ENCODE measurements at regions not wholly inside any gene's neighbourhood (a gene's known extent, or its start where the extent isn't known, plus 50 kb on each side); places are given as distances from the start of the nearest gene placed in this dataset.

- no peak for DNase-seq (ENCODE audit: low spot score)
Measured at GRCh38 chr13:74084375-74084935, 49.7 kb downstream of the KLF12 start.

- no peak for DNase-seq (ENCODE audit: low spot score)
Measured at GRCh38 chr13:74082741-74083160, 51.5 kb downstream of the KLF12 start.

GRCh38 chr13:74080762-74081161 lies 53.4 kb downstream of the KLF12 start:
- DNase-seq (ENCODE audit: low spot score): no peak

GRCh38 chr13:74077792-74078191 lies 56.4 kb downstream of the KLF12 start:
- DNase-seq (ENCODE audit: low spot score): no peak

GRCh38 chr13:74077375-74077774 lies 56.8 kb downstream of the KLF12 start:
- DNase-seq (ENCODE audit: low spot score): no peak

- no peak for DNase-seq (ENCODE audit: low spot score)
Measured at GRCh38 chr13:74074723-74075122, 59.5 kb downstream of the KLF12 start.

- no peak for DNase-seq (ENCODE audit: low spot score)
Measured at GRCh38 chr13:74073274-74073673, 60.9 kb downstream of the KLF12 start.

GRCh38 chr13:74070513-74070912 lies 63.7 kb downstream of the KLF12 start:
- DNase-seq (ENCODE audit: low spot score): no peak

- DNase-seq (ENCODE audit: low spot score): no peak
Measured at GRCh38 chr13:74070065-74070464, 64.1 kb downstream of the KLF12 start.

- DNase-seq (ENCODE audit: low spot score): no peak
Measured at GRCh38 chr13:74068471-74068870, 65.7 kb downstream of the KLF12 start.

GRCh38 chr13:74067818-74068217 lies 66.4 kb downstream of the KLF12 start:
- no peak for DNase-seq (ENCODE audit: low spot score)

GRCh38 chr13:74066937-74067336 lies 67.3 kb downstream of the KLF12 start:
- no peak for DNase-seq (ENCODE audit: low spot score)

GRCh38 chr13:74064805-74065312 lies 69.3 kb downstream of the KLF12 start:
- DNase-seq (ENCODE audit: low spot score): no peak

- DNase-seq (ENCODE audit: low spot score): no peak
Measured at GRCh38 chr13:74063533-74064100, 70.6 kb downstream of the KLF12 start.

GRCh38 chr13:74062933-74063332 lies 71.3 kb downstream of the KLF12 start:
- DNase-seq (ENCODE audit: low spot score): no peak

GRCh38 chr13:74061926-74062595 lies 72.1 kb downstream of the KLF12 start:
- DNase-seq (ENCODE audit: low spot score): no peak

- no peak for DNase-seq (ENCODE audit: low spot score)
Measured at GRCh38 chr13:74056801-74057542, 77.2 kb downstream of the KLF12 start.

GRCh38 chr13:74052402-74052928 lies 81.7 kb downstream of the KLF12 start:
- no peak for DNase-seq (ENCODE audit: low spot score)

- no peak for DNase-seq (ENCODE audit: low spot score)
Measured at GRCh38 chr13:74048756-74049155, 85.4 kb downstream of the KLF12 start.

- DNase-seq (ENCODE audit: low spot score): peak; percentile 39
Measured at GRCh38 chr13:74047931-74048600, 86.1 kb downstream of the KLF12 start.

GRCh38 chr13:74046431-74046830 lies 87.8 kb downstream of the KLF12 start:
- no peak for DNase-seq (ENCODE audit: low spot score)

- DNase-seq (ENCODE audit: low spot score): no peak
Measured at GRCh38 chr13:74045583-74045982, 88.6 kb downstream of the KLF12 start.
